ENCODE measurements at regions not wholly inside any gene's neighbourhood (a gene's known extent, or its start where the extent isn't known, plus 50 kb on each side); places are given as distances from the start of the nearest gene placed in this dataset.

- DNase-seq, result no peak
- H2AFZ ChIP-seq (ENCODE audit: low read length), result no peak overlapping the region
- no peak overlapping the region for H3K4me2 ChIP-seq (ENCODE audit: low read depth, low read length, poor library complexity, severe bottlenecking)
- no peaks in the 10 kb centered on the region for H4K20me1 ChIP-seq (ENCODE audit: insufficient read depth, low read depth, low read length)
- no peaks in the 10 kb centered on the region for H3K9me3 ChIP-seq (ENCODE audit: low read length)
- H3K79me2 ChIP-seq (ENCODE audit: low read length), result no peaks in the 10 kb centered on the region
- H3K9ac ChIP-seq (ENCODE audit: low read length), result no peak overlapping the region
- H3K4me3 ChIP-seq (ENCODE audit: low read length), result no peak overlapping the region
- no peaks in the 10 kb centered on the region for H3K36me3 ChIP-seq (ENCODE audit: insufficient read depth, low read length)
- H3K9me2 ChIP-seq (replicated peaks; ENCODE audit: insufficient read depth, low read length), result no peaks in the 10 kb centered on the region
- no peak overlapping the region for H3K27ac ChIP-seq (ENCODE audit: low read length)
- H3K27me3 ChIP-seq (ENCODE audit: low read length), result no peaks in the 10 kb centered on the region
- no peaks in the 10 kb centered on the region for H3K4me1 ChIP-seq (ENCODE audit: low read length)
Measured at GRCh38 chr15:66897416-66897815, 168.0 kb upstream of the SMAD3 start.

GRCh38 chr15:66897971-66898370 is 167.4 kb upstream of the SMAD3 start:
- no peaks in the 10 kb centered on the region for H4K20me1 ChIP-seq (ENCODE audit: insufficient read depth, low read depth, low read length)
- H3K36me3 ChIP-seq (ENCODE audit: insufficient read depth, low read length), result no peaks in the 10 kb centered on the region
- no peak overlapping the region for H2AFZ ChIP-seq (ENCODE audit: low read length)
- no peak overlapping the region for H3K4me3 ChIP-seq (ENCODE audit: low read length)
- H3K27ac ChIP-seq (ENCODE audit: low read length), result no peak overlapping the region
- H3K9me2 ChIP-seq (replicated peaks; ENCODE audit: insufficient read depth, low read length), result no peaks in the 10 kb centered on the region
- DNase-seq, result no peak
- no peaks in the 10 kb centered on the region for H3K79me2 ChIP-seq (ENCODE audit: low read length)
- H3K27me3 ChIP-seq (ENCODE audit: low read length), result no peaks in the 10 kb centered on the region
- no peaks in the 10 kb centered on the region for H3K4me1 ChIP-seq (ENCODE audit: low read length)
- H3K9ac ChIP-seq (ENCODE audit: low read length), result no peak overlapping the region
- H3K9me3 ChIP-seq (ENCODE audit: low read length), result no peaks in the 10 kb centered on the region
- no peak overlapping the region for H3K4me2 ChIP-seq (ENCODE audit: low read depth, low read length, poor library complexity, severe bottlenecking)

GRCh38 chr15:66898656-66899386 is 166.6 kb upstream of the SMAD3 start:
- no peak overlapping the region for H3K9ac ChIP-seq (ENCODE audit: low read length)
- no peaks in the 10 kb centered on the region for H4K20me1 ChIP-seq (ENCODE audit: insufficient read depth, low read depth, low read length)
- H3K4me2 ChIP-seq (ENCODE audit: low read depth, low read length, poor library complexity, severe bottlenecking), result no peak overlapping the region
- no peak overlapping the region for H3K4me3 ChIP-seq (ENCODE audit: low read length)
- H3K9me3 ChIP-seq (ENCODE audit: low read length), result no peaks in the 10 kb centered on the region
- H3K27ac ChIP-seq (ENCODE audit: low read length), result no peak overlapping the region
- H3K36me3 ChIP-seq (ENCODE audit: insufficient read depth, low read length), result no peaks in the 10 kb centered on the region
- H3K9me2 ChIP-seq (replicated peaks; ENCODE audit: insufficient read depth, low read length), result no peaks in the 10 kb centered on the region
- no peaks in the 10 kb centered on the region for H3K27me3 ChIP-seq (ENCODE audit: low read length)
- H3K4me1 ChIP-seq (ENCODE audit: low read length), result peaks cover under 1% of the 10 kb centered on the region; the same call in 1 of the 2 replicates
- no peaks in the 10 kb centered on the region for H3K79me2 ChIP-seq (ENCODE audit: low read length)
- H2AFZ ChIP-seq (ENCODE audit: low read length), result no peak overlapping the region
- DNase-seq, result no peak

- Histone ChIP-seq H3K4me1 (ENCODE audit: low read length) (peaks cover 5% of the 10 kb centered on the region; the same call in 1 of the 2 replicates), H3K9me2 (replicated peaks; ENCODE audit: insufficient read depth, low read length) (no peaks in the 10 kb centered on the region), H3K9ac (ENCODE audit: low read length) (no peak overlapping the region), H3K4me2 (ENCODE audit: low read depth, low read length, poor library complexity, severe bottlenecking) (no peak overlapping the region), H3K9me3 (ENCODE audit: low read length) (no peaks in the 10 kb centered on the region), H3K79me2 (ENCODE audit: low read length) (no peaks in the 10 kb centered on the region), H3K4me3 (ENCODE audit: low read length) (no peak overlapping the region), H3K27ac (ENCODE audit: low read length) (no peak overlapping the region), H3K36me3 (ENCODE audit: insufficient read depth, low read length) (no peaks in the 10 kb centered on the region), H2AFZ (ENCODE audit: low read length) (no peak overlapping the region), H3K27me3 (ENCODE audit: low read length) (no peaks in the 10 kb centered on the region), H4K20me1 (ENCODE audit: insufficient read depth, low read depth, low read length) (no peaks in the 10 kb centered on the region)
- DNase-seq, result no peak
Measured at GRCh38 chr15:66899555-66900350, 165.6 kb upstream of the SMAD3 start.

- H3K4me3 ChIP-seq (ENCODE audit: low read length), result no peak overlapping the region
- DNase-seq, result no peak
- H3K4me1 ChIP-seq (ENCODE audit: low read length), result peaks cover 5% of the 10 kb centered on the region; the same call in 1 of the 2 replicates
- no peaks in the 10 kb centered on the region for H4K20me1 ChIP-seq (ENCODE audit: insufficient read depth, low read depth, low read length)
- no peak overlapping the region for H3K27ac ChIP-seq (ENCODE audit: low read length)
- no peaks in the 10 kb centered on the region for H3K79me2 ChIP-seq (ENCODE audit: low read length)
- H3K9me2 ChIP-seq (replicated peaks; ENCODE audit: insufficient read depth, low read length), result no peaks in the 10 kb centered on the region
- no peaks in the 10 kb centered on the region; the same call in 1 of the 2 replicates for H3K9me3 ChIP-seq (ENCODE audit: low read length)
- no peak overlapping the region for H2AFZ ChIP-seq (ENCODE audit: low read length)
- H3K4me2 ChIP-seq (ENCODE audit: low read depth, low read length, poor library complexity, severe bottlenecking), result no peak overlapping the region
- no peak overlapping the region for H3K9ac ChIP-seq (ENCODE audit: low read length)
- H3K27me3 ChIP-seq (ENCODE audit: low read length), result no peaks in the 10 kb centered on the region
- H3K36me3 ChIP-seq (ENCODE audit: insufficient read depth, low read length), result no peaks in the 10 kb centered on the region
Measured at GRCh38 chr15:66900586-66901310, 164.7 kb upstream of the SMAD3 start.

GRCh38 chr15:66901336-66902100 is 163.9 kb upstream of the SMAD3 start:
- Histone ChIP-seq H2AFZ (ENCODE audit: low read length) (no peak overlapping the region), H3K4me1 (ENCODE audit: low read length) (peaks cover 5% of the 10 kb centered on the region; the same call in 1 of the 2 replicates), H3K9me2 (replicated peaks; ENCODE audit: insufficient read depth, low read length) (no peaks in the 10 kb centered on the region), H3K9me3 (ENCODE audit: low read length) (peaks cover 5% of the 10 kb centered on the region; the same call in 1 of the 2 replicates), H3K27me3 (ENCODE audit: low read length) (no peaks in the 10 kb centered on the region), H3K79me2 (ENCODE audit: low read length) (no peaks in the 10 kb centered on the region), H4K20me1 (ENCODE audit: insufficient read depth, low read depth, low read length) (no peaks in the 10 kb centered on the region), H3K4me2 (ENCODE audit: low read depth, low read length, poor library complexity, severe bottlenecking) (no peak overlapping the region), H3K36me3 (ENCODE audit: insufficient read depth, low read length) (no peaks in the 10 kb centered on the region), H3K4me3 (ENCODE audit: low read length) (no peak overlapping the region), H3K27ac (ENCODE audit: low read length) (no peak overlapping the region), H3K9ac (ENCODE audit: low read length) (no peak overlapping the region)
- no peak for DNase-seq

GRCh38 chr15:66905185-66905584 is 160.2 kb upstream of the SMAD3 start:
- H3K79me2 ChIP-seq (ENCODE audit: low read length), result no peaks in the 10 kb centered on the region
- peaks cover 24% of the 10 kb centered on the region for H3K4me1 ChIP-seq (ENCODE audit: low read length)
- H3K27ac ChIP-seq (ENCODE audit: low read length), result no peak overlapping the region
- H3K9ac ChIP-seq (ENCODE audit: low read length), result no peak overlapping the region
- peaks cover 7% of the 10 kb centered on the region; the same call in 1 of the 2 replicates for H3K9me3 ChIP-seq (ENCODE audit: low read length)
- H2AFZ ChIP-seq (ENCODE audit: low read length), result no peak overlapping the region
- H3K36me3 ChIP-seq (ENCODE audit: insufficient read depth, low read length), result no peaks in the 10 kb centered on the region
- no peaks in the 10 kb centered on the region for H4K20me1 ChIP-seq (ENCODE audit: insufficient read depth, low read depth, low read length)
- DNase-seq, result no peak
- H3K27me3 ChIP-seq (ENCODE audit: low read length), result no peaks in the 10 kb centered on the region
- H3K4me3 ChIP-seq (ENCODE audit: low read length), result no peak overlapping the region
- H3K4me2 ChIP-seq (ENCODE audit: low read depth, low read length, poor library complexity, severe bottlenecking), result no peak overlapping the region
- no peaks in the 10 kb centered on the region for H3K9me2 ChIP-seq (replicated peaks; ENCODE audit: insufficient read depth, low read length)

Measured in Karpas-422 (cell line).